Stomach (tissue), 4 donors: ENCODE measurements at regions not wholly inside any gene's neighbourhood (a gene's known extent, or its start where the extent isn't known, plus 50 kb on each side); places are given as distances from the start of the nearest gene placed in this dataset.

ENCODE experiments used
- CTCF ChIP-seq, 7 experiments: fragments of 450-650 bp in 4 of 7; fragments of 200-600 bp in 3 of 7; sonication (generic) in 3 of 7; IDR thresholded peaks; one replicate each; pipeline ENCODE4 v1.5.1; 2016 to 2019; ENCODE audit warnings: antibody characterized with exemption in 7 of 7, control low read depth in 2 of 7, mild to moderate bottlenecking in 1 of 7
- POLR2A ChIP-seq, 4 donors: fragments of 450-650 bp; IDR thresholded peaks; one replicate each; pipeline ENCODE4 v1.6.1; 2016; ENCODE audit warnings: antibody characterized with exemption in 4 of 4, control low read depth in 2 of 4, mild to moderate bottlenecking in 1 of 4, moderate library complexity in 1 of 4
- POLR2AphosphoS5 ChIP-seq, 3 donors: sonication (generic); formaldehyde crosslinking; IDR thresholded peaks; one replicate each; pipeline ENCODE4 v1.6.1; 2016; ENCODE audit warnings: antibody characterized with exemption in 3 of 3

- TF ChIP-seq CTCF (IDR thresholded peaks at IDR 0.05) (no peak), POLR2A (IDR thresholded peaks at IDR 0.05) (no peak), POLR2AphosphoS5 (IDR thresholded peaks at IDR 0.05) (no peak)
Measured at GRCh38 chr10:65544756-65545155, 1381.1 kb upstream of the LRRTM3 start.
